NCI-H524 treated with DMSO at 0.1 percent for 48 hours (cell line): ENCODE measurements at regions not wholly inside any gene's neighbourhood (a gene's known extent, or its start where the extent isn't known, plus 50 kb on each side); places are given as distances from the start of the nearest gene placed in this dataset.

ENCODE experiments used
- DNase-seq: peaks from one replicate; lab custom pipeline; 2025; lab: John Stamatoyannopoulos, UW

GRCh38 chr5:148012801-148013200 lies 51.0 kb upstream of the SPINK5 start:
- DNase-seq, result no peak

- DNase-seq, result no peak
Measured at GRCh38 chr5:148011398-148012137, 52.2 kb upstream of the SPINK5 start.

GRCh38 chr5:148005788-148006520 lies 57.8 kb upstream of the SPINK5 start:
- peak; percentile 0 for DNase-seq

GRCh38 chr5:148003226-148003625 lies 60.6 kb upstream of the SPINK5 start:
- no peak for DNase-seq

GRCh38 chr5:148002451-148002850 lies 61.3 kb upstream of the SPINK5 start:
- DNase-seq, result no peak

- no peak for DNase-seq
Measured at GRCh38 chr5:148000036-148000435, 63.7 kb upstream of the SPINK5 start.

GRCh38 chr5:147998704-147999103 lies 65.1 kb upstream of the SPINK5 start:
- DNase-seq, result no peak

GRCh38 chr5:147997486-147997885 lies 66.3 kb upstream of the SPINK5 start:
- no peak for DNase-seq

GRCh38 chr5:147996379-147996778 lies 67.4 kb upstream of the SPINK5 start:
- no peak for DNase-seq

- DNase-seq, result no peak
Measured at GRCh38 chr5:147995846-147996245, 67.9 kb upstream of the SPINK5 start.

GRCh38 chr5:147989994-147990393 lies 73.8 kb upstream of the SPINK5 start:
- no peak for DNase-seq

- DNase-seq, result no peak
Measured at GRCh38 chr5:147989239-147989638, 74.5 kb upstream of the SPINK5 start.

- DNase-seq, result no peak
Measured at GRCh38 chr5:147986134-147986757, 77.5 kb upstream of the SPINK5 start.

GRCh38 chr5:147985608-147986007 lies 78.2 kb upstream of the SPINK5 start:
- DNase-seq, result no peak

GRCh38 chr5:147983742-147984141 lies 77.4 kb upstream of the C5orf46 start:
- DNase-seq, result no peak

GRCh38 chr5:147981074-147981473 lies 74.7 kb upstream of the C5orf46 start:
- no peak for DNase-seq

GRCh38 chr5:147979761-147980160 lies 73.4 kb upstream of the C5orf46 start:
- DNase-seq, result no peak

GRCh38 chr5:147972076-147972840 lies 65.9 kb upstream of the C5orf46 start:
- no peak for DNase-seq

GRCh38 chr5:147971472-147971871 lies 65.1 kb upstream of the C5orf46 start:
- DNase-seq, result no peak

- DNase-seq, result no peak
Measured at GRCh38 chr5:147968855-147969254, 62.5 kb upstream of the C5orf46 start.

GRCh38 chr5:147966829-147967228 lies 60.5 kb upstream of the C5orf46 start:
- no peak for DNase-seq

GRCh38 chr5:147966326-147966725 lies 60.0 kb upstream of the C5orf46 start:
- no peak for DNase-seq
